Activated CD4-positive, alpha-beta T cell treated with anti-CD3 and anti-CD28 coated beads for 1 hour (primary cell): ENCODE measurements at regions not wholly inside any gene's neighbourhood (a gene's known extent, or its start where the extent isn't known, plus 50 kb on each side); places are given as distances from the start of the nearest gene placed in this dataset.
"Not testable (repeated sequence)": the region's sequence is repeated elsewhere in the genome, so short reads cannot be mapped to it uniquely, and the experiment has no call there.

ENCODE experiments used
- DNase-seq: peaks from one replicate; pipeline ENCODE4 v3.0.0-alpha.2; 2020

GRCh38 chr11:35046681-35047080, 92.3 kb upstream of the CD44 start:
- DNase-seq = no peak

GRCh38 chr11:35047179-35047578, 91.8 kb upstream of the CD44 start:
- DNase-seq = no peak

GRCh38 chr11:35047769-35048168, 91.2 kb upstream of the CD44 start:
- no peak for DNase-seq

GRCh38 chr11:35048346-35048745, 90.6 kb upstream of the CD44 start:
- DNase-seq = not testable (repeated sequence)

GRCh38 chr11:35049859-35050531, 89.0 kb upstream of the CD44 start:
- no peak for DNase-seq

- DNase-seq = no peak
Measured at GRCh38 chr11:35050541-35050995, 88.4 kb upstream of the CD44 start.

GRCh38 chr11:35056391-35057093, 82.4 kb upstream of the CD44 start:
- DNase-seq = no peak

- no peak for DNase-seq
Measured at GRCh38 chr11:35057926-35058668, 80.9 kb upstream of the CD44 start.

- no peak for DNase-seq
Measured at GRCh38 chr11:35058669-35059434, 80.1 kb upstream of the CD44 start.

- DNase-seq = no peak
Measured at GRCh38 chr11:35061516-35062440, 77.2 kb upstream of the CD44 start.

GRCh38 chr11:35063488-35063931, 75.5 kb upstream of the CD44 start:
- DNase-seq = no peak

GRCh38 chr11:35064114-35064800, 74.7 kb upstream of the CD44 start:
- DNase-seq = no peak

- DNase-seq = no peak
Measured at GRCh38 chr11:35065566-35065965, 73.4 kb upstream of the CD44 start.

- no peak for DNase-seq
Measured at GRCh38 chr11:35066030-35066429, 72.9 kb upstream of the CD44 start.

GRCh38 chr11:35066783-35067423, 72.1 kb upstream of the CD44 start:
- DNase-seq = no peak

GRCh38 chr11:35071722-35072121, 67.2 kb upstream of the CD44 start:
- DNase-seq = no peak

- no peak for DNase-seq
Measured at GRCh38 chr11:35073691-35074419, 65.1 kb upstream of the CD44 start.

GRCh38 chr11:35076201-35077100, 62.5 kb upstream of the CD44 start:
- DNase-seq = no peak
